Stimulated activated CD4-positive, alpha-beta T cell treated with anti-CD3 and anti-CD28 coated beads, Interleukin-4, amount 100 ng/mL, for 1 hour (primary cell): ENCODE measurements at regions not wholly inside any gene's neighbourhood (a gene's known extent, or its start where the extent isn't known, plus 50 kb on each side); places are given as distances from the start of the nearest gene placed in this dataset.
"Not testable (repeated sequence)": the region's sequence is repeated elsewhere in the genome, so short reads cannot be mapped to it uniquely, and the experiment has no call there.

ENCODE experiments used
- DNase-seq: peaks from one replicate; pipeline ENCODE4 v3.0.0-alpha.2; 2020

DNA sequence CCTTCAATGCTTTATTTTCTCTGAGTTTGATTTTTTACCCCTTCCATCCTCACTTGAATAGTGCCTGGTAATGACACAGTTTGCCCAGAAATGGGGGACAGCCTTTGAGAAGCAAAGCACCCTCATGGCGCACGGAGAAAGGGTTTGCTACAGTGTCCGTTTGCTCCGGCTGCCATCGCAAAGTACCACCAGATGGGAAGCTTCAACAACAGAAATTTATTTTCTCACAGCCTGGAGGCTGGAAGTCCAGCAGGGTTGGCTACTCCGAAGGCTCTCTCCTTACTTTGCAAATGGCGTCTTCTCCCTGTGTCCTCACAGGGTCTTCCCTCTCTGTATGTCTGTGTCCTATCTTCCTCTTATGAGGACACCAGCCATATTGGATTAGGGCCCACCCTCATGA is 327.7 kb upstream of the KAZN start:
- no peak for DNase-seq

DNA sequence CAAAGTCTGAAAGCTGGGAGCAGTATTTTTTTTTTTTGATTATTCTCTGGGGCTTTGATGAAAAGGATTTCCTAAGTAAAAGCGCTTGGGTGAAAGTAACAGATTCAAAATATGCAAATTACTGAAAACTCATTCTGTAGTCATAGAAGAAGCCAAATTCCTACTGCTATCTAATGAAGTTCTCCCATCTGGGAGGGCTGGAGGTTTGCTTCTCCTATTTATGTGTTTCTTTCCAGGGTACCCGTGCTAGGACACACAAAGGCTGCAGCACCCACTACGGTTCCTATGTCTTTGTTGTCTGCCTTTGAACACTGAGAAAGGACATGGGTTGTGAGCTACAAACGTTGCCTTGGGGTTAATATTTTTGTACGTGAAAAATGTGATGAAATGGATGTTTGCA is 324.7 kb upstream of the KAZN start:
- DNase-seq = no peak

DNA sequence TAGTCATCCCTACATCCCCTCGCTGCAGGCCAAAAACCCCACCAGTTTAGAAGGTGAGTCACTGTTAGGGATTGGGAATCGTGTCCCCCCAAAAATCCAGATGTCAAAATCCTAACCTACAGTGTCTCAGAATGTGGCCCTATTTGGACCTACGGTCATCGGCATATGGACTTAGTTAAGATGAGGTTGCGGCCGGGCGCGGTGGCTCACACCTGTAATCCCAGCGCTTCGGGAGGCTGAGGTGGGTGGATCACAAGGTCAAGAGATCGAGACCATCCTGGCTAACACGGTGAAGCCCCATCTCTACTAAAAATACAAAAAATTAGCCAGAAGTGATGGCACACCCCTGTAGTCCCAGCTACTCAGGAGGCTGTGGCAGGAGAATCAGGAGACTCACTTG is 318.6 kb upstream of the KAZN start:
- not testable (repeated sequence) for DNase-seq

DNA sequence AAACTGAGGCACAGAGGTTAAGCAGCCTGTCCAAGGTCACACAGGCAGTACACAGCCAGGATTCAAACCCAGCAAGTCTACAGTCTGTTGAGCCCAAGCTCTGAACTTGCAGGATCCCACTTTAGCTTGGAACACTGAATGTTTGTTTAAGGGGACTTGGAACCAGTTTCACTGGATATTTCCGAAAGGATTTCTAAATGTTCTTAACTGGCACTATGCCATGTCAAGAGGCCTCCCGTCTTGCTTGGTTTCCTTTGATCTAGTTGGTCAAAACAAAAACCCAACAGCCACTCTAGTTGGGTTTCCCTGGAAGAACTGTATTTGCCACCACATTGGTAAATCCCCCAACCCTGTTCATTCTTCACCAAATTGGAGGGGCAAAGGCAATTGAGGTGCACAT is 317.6 kb upstream of the KAZN start:
- DNase-seq = no peak

DNA sequence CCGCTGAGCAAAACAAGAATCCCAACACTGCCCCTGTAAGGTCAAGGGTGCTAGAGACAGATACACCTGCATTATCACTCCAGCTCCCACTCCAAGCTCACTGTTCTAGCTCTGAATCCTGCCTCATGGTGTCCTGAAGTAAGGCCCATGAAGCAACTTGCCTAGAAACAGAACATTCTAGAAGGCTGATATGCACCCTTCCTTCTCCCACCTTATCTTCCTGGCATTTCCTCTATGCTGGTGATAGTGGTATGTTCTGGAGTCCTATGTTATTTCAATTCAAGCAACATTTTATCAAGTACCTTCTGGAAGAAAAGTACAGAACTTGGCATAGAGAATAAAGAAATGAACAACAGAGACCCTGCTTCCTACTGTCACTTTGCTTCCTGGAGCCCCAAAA is 317.1 kb upstream of the KAZN start:
- no peak for DNase-seq

DNA sequence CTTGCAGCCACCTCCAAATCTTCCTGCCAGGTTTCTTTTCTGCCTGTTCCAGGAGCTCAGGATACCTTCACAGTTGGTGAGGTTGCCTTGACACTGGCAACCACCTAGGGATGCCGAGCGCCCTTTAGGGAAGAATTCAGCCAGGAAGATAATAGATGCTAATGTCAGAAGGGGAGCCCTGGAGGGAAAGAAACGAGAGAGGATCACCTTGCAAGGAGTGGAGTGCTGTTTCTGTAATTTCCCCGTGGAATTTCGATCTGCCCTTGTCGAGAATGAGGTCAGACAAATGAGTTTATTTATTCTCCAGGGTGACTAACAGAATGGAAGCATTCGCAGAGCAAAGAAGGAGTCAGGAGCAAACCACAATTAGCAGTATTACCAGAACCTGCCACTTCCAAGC is 315.8 kb upstream of the KAZN start:
- no peak for DNase-seq

DNA sequence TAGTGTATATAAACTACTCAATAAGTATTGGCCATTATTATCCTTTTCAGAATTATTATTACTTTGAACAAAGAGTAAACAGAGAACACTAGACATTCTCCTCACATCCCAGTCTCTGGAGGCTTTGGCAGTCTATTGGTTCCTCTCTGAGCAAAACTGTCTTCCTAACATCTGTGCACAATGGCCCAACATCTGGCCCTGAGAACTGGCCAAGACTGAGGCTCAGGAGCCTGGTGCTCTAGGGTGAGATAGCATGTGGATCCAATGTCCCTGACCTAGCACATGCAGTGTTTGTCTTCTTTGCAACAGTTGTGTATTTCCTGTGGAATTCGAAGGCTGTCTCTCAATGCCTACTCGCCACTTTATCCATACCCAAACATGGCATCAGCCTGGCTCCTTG is 313.2 kb upstream of the KAZN start:
- no peak for DNase-seq

DNA sequence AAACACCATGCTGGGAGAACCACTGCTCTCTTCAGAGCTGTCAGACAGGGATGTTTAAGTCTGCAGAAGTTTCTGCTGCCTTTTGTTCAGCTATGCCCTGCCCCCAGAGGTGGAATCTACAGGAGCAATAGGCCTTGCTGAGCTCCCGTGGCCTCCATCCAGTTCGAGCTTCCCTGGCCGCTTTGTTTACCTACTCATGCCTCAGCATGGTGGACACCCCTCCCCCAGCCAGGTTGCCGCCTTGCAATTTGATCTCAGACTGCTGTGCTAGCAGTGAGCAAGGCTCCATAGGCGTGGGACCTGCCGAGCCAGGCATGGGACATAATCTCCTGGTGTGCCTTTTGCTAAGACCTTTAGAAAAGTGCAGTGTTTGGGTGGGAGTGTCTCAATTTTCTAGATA is 307.3 kb upstream of the KAZN start:
- DNase-seq = not testable (repeated sequence)

DNA sequence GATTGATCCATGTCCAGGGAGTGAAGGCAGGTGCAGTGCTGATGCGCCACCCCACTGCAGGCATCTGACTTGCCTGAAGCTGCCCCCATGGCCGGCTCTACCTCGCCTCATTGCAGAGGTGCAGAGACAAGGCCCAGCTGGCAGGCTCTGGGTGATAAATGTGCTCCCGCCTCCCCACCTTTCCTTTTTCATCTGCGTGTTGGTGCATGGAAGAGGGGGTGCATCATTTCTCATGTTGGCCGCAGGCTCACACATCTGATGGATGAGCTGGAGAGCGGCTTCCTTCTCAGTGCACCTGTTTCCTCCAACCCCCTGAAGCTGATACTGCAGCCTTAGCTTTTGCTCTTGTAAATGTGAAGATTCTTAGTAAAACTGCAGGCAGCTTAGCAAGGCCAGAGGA is 306.0 kb upstream of the KAZN start:
- no peak for DNase-seq

DNA sequence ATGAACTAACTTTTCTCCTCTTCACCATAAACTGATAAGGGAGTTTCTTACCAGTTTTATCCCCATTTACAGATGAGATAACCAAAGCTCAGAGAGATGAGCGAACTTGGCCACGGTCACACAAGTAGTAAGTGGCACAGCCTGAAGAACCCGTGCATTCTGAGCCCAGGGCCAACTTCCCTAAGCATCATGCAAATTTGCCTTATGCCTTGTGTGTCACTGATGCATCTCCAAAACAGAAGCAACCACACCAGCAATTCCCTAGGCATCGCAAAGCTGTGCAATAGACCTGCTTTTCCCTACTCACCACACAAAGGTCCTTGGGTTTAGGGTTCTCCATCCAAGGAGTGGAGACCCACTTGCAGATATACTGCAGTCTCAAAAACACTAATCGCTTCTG is 304.5 kb upstream of the KAZN start:
- no peak for DNase-seq

DNA sequence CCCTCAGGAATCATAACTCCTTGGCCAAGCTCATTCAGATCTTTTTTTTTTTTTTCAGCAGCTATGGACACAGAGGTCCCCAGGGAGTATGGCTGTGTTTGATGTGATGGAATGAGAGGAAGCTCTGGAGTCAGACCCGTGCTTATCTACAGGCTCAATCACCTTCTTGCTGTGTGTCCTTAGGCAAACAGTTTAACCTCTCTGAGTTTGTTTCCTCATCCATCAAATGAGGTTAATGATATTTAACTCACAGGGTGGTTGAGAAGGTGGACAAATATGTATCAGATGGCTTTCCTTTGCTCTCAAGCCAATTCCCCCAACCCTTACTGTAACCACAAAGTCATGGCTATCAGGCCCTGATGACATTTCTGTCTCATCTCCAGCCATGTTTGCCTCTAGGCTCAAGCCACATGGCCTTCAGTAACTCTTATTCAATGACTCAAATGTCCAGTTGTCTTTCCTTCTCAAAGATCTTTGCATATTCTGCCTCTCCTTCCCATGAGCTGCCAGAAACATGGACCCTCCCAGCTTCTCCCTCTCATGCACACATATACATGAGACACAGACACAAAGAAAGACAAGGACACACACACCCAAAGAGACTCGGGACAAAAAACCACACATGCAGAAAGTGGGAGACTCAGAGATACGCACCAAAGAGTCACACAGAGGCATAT is 303.5 kb upstream of the KAZN start:
- DNase-seq = no peak

DNA sequence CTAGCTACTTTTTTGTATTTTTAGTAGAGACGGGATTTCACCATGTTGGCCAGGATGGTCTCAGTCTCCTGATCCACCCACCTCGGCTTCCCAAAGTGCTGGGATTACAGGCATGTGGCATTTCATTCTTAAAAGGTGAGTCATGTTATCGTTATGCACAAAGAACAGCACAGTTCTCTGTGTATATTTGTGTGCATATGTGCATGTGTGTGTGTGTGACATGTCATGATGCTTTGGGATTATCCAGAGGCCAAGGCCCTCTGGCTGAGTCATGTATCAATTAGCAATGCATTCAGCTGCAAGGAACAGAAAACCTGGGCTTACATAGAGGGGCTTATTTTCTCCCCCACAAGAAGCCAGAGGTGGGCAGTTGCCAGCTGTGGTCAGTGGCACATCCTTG is 301.7 kb upstream of the KAZN start:
- no peak for DNase-seq

DNA sequence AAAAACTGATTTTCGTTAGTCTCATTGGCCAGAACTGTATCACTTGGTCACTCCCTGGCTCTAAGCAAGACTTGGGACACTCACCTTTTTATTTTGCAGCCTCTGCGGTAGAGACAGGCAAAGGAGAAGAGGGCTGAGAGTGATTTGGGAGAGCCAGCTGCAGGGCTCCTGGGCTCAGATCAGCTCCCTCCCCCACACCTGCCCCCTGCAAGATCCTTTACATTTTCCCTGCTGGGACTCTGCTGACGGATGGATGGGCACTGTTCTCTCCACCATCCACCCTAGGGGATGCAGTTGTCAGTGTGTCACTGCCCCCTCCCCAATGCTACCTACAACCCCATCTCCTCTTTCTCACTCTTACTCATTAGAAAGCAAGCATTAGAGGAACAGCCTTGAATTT is 301.1 kb upstream of the KAZN start:
- DNase-seq = no peak

DNA sequence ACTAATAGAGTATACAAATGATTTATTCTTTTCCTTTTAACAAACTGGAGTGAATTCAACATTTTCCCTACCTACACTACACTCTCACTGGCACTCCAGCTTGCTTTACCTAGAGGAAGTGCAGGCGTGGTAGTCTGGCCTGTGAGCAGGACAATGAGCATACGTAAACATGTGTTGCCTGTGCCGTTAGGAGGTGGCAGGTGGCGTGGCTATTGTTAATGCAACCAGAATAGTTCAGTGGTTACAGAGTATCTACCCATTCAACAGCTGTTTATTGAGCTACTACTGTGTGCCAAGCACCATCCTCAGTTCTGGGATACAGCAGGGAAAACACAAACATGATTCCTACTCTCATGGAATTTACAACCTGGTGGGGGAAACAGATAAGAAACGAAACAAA is 299.7 kb upstream of the KAZN start:
- DNase-seq = no peak

DNA sequence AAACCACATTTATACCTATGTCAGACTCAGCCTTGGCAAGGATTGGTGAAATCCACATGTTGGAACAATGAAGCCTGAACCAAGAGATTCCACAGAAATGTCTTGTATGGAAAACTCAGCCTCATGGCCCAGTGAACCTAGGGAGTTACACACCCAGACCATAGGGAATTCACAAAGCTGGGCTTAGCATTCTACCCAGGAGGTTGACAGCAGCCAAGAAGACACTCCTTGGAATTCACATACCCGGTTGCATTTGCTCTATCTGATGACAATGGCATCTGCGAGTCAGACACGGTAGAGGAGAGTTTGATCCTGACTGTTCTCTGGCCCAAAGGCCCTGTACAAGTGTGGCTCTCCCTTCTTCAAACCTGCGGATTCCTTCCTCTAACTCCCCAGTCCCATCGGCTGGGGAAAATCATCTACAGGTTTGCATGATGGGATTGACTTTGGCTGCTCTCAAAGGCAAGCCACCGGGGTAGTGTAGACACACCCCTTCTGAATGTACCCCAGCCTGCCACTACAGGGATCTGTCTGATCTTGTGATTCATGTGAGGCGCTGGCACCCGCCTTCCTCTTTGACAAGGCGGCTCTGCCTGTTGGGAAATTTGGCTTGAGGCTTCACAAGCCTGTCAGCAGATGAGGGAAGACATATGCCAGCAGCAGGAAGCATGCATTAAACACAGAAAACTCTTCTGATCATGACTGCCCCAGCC is 297.3 kb upstream of the KAZN start:
- no peak for DNase-seq

DNA sequence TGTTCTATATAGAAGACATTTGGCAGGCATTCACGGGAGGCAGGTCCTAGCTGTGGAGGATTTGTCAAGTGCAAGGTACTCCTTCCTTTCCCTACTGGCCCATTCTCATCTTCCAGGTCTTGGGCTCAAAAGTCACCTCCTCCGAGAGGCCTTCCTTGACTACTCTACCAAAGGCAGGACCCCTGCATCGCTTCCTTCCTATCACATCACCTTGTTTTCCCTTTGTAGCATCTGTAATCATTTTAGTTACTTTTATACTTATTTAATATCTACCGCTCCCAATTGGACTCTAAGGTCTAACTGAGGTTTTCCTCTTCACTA is 296.8 kb upstream of the KAZN start:
- no peak for DNase-seq

DNA sequence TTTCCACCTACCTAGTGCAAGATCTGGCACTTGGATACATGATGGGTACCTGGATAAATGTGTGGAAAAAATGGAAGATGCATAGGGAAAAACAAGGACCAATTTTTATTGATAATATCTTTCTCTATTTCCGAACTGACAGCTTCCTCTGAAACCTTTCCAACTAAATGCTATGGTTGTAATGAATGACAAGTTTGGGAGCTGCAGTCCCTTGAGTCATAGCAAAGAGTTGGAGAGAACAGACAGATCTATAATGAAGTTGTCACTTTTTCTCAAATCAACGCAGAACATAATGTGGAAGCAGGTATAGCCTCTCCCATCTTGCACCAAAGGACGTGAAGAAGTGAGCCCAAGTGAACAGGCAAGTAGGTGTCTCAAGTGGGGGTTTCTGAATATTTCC is 296.5 kb upstream of the KAZN start:
- no peak for DNase-seq

DNA sequence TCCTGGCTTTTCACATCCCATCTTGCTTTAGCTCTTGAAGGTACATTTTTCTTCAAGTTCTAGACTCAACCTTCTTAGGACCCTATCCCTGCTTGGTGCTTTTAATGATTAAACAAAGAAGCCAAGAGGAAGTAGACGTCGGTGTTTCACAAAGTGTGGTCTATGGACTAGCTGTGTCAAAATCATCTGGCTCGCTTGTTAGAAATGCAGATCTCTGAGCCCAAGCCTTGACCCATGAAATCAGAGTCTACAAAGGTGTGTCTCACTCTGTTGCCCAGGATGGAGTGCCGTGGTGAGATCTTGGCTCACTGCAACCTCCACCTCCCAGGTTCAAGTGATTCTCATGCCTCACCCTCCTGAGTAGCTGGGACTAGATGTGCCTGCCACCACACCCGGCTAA is 295.5 kb upstream of the KAZN start:
- no peak for DNase-seq

DNA sequence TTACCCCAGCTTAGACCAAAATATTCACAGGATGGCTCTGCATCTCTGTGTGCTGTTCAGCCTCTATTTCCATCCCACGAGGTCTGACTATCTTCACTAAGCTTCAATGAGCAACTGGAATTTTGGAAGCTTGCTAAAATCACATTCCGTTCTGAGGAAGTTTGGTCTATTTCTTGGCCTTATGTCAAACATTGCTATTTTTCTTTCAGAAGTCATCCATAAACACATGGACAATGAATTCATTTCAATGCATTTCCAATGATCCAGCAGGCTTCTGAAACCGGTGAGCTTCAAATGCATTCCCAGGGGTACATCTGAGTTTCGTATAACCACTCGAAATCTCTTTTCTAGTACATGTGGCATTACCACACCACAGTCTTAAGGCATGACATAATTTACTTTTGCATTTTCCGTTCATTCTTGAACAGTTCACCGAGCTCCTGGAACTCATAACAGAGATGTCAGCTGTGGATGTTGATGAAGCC is 294.1 kb upstream of the KAZN start:
- no peak for DNase-seq

DNA sequence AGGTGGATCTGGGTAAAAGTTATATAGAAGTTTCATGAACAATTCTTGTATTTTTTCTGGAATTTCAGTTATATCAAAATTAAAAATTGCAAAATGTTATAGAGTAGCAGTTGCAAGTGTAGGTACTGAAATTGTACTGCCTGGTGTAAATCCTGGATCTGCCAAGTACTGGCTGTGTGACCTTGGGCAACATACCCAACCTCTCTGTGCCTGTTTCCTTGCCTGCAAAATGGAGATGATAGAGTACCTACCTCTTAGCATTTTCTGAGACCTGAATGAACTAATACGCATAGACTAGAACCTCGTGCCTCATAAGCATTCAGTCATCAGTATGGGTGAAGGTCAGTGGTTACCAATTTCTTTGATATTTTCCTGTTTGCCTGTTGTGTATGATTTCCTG is 290.0 kb upstream of the KAZN start:
- DNase-seq = no peak

DNA sequence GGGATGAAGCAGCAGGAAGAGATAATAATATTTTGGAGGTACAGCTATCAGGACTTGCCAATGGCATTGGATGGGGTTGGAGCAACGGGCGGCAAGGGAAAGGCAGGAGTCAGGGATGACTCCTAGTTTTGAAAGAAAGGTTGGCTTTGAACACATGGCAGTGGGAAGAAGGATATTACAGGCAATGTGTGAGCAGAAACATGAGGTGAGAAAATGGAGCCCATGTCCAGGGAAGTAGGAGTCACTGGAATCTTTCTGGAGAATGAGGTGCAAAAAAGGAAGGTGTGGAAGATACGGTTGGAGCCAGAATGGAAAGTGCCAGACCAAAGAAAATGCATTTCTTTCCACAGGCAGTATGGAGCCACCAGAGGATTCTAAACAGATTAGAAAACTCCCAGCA is 288.5 kb upstream of the KAZN start:
- DNase-seq = no peak

DNA sequence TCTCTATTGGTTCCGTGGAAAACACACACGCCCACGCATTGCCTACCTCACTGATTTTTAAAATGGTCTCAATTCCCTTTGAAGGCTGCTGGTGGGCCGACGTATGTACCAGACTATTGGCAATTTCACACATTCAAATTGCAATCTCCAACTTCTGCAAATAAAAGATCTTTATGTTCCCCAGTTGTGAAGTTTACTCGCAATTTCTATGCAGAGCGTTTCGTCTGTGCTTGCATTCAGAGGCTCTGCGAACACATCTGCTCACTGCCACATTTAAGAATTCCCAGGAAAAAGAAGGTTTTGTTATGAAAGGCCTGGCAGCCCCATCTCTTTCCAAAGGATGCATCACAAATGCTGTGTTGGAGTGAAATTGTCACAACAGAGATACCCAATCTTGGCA is 288.0 kb upstream of the KAZN start:
- no peak for DNase-seq

DNA sequence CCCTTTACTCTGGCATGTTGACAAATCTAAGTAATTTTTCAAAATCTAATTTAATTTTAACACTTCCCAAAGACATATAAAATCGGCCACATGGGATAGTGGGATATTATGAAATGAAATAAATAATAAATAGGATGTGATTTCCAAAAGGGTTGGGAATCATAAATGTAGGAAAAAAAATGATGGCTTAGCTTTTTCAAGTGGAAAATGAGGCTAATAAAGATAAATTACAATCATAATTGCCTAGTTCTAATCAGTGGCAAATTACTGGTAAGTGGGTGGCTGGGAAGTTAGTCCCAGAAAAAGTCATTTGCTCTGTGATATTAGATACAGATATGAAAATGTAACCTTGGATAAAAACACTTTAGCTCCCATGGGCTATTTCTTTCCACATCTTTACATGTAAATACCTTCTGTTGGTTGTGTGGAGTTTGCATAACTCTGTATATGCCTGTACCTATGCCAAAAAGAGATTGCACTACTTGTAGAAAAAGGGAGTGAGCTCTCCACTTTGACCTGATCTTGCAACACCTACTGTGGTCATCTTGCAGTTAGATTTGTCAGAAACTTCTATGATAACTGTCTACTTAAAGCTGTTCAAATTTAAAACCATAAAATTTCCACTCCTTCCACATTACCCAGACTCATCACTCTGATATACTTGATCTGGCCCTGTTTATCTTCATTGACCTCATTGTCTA is 284.6 kb upstream of the KAZN start:
- DNase-seq = no peak

DNA sequence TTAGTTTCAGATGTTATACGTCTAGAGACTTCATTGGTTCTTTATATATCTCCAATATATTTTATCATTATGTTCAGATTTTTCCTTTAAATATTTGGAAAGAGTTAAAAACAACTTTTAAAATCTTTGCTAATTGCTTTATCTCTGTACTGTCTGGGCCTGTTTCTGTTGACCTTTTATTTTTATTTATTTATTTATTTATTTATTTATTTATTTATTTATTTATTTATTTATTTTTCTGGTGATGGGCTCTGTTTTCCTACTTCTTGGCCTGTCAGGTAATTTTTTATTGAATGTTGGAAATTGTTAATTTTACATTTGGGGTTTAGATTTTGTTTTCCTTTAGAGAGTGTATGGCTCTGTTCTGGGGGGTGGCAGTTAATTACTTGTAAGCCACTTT is 279.7 kb upstream of the KAZN start:
- no peak for DNase-seq

DNA sequence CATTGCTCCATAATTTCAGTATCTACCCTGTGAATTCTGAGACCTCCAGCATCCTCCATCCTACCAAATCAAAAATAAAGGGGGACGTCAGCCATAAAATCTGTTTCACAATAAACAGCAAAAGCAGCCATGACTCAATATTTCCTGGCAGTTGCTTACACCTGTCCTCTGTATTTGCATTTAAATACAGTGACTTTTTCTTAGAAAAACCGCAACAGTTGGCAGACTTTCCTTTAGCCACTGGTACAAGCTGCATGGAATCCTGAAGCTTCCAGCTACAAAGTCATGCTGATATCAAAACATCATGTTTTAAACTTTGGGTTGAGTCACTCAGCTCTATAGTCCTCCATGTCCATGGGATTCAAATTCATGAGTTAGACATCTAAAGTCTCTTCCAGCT is 278.0 kb upstream of the KAZN start:
- no peak for DNase-seq
